ENCODE measurements at regions not wholly inside any gene's neighbourhood (a gene's known extent, or its start where the extent isn't known, plus 50 kb on each side); places are given as distances from the start of the nearest gene placed in this dataset.

- H3K4me3 ChIP-seq (ENCODE audit: low read depth, low read length): no peak overlapping the region
- no peak for DNase-seq (ENCODE audit: low read depth)
- TF ChIP-seq CTCF (conservative IDR thresholded peaks at IDR 0.05; ENCODE audit: low read depth, low read length): no peak
Observed at GRCh38 chr5:152144556-152144955, 219.9 kb upstream of the GLRA1 start.

DNA sequence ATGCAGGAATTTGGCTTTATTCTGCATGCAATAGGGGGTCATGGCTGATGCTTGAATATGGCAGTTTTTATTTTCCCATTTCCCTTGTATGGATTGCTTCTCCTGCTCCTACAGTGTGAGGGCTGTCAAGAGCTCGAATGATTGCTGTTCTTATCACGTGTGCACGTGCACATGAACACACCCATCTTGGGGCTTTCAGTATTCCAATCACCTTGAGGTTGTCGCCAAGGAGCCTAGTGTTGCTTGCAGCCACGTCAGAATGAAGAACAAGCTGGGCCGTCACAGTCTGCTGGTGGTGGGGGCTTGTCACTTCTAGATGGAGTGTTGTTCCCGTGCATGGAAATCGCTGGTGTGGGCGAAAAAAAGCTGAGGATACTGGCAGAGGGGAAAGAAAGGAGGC is 219.4 kb upstream of the GLRA1 start:
- no peak overlapping the region for H3K4me3 ChIP-seq (ENCODE audit: low read depth, low read length)
- DNase-seq (ENCODE audit: low read depth): no peak
- no peak for TF ChIP-seq CTCF (conservative IDR thresholded peaks at IDR 0.05; ENCODE audit: low read depth, low read length)

DNA sequence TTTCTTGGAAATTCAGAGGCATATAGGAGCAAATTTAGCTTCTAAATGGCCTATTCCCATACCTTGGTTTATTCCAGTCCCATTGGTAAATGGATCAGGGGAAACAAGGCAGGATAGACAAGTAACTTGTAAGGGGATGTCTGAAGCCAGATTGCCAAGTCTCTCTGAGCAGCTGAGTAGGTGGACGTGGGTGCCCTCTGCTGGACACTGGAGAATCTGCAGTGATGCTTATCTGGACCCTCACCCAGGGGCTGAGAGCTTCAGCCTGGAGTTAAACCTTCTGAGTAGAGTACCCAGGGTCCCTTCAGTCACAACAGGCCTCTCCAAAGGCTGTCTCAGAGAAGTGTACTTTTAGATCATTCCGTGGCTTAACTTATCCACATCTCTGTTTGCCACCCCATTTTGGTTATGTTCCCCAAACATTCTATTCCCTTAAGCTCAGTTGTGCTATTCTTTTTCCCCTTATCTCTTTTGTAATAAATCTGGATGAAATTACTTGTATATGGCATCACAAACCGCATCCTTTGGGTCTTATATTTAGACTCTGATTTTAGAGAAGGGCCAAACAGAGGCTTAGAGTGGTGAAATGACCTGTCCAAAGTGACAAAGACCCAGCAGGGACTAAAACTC is 218.3 kb upstream of the GLRA1 start:
- peak; percentile 0 for DNase-seq (ENCODE audit: low read depth)
- peak; percentile 97 for TF ChIP-seq CTCF (conservative IDR thresholded peaks at IDR 0.05; ENCODE audit: low read depth, low read length)
- no peak overlapping the region for H3K4me3 ChIP-seq (ENCODE audit: low read depth, low read length)

- TF ChIP-seq CTCF (conservative IDR thresholded peaks at IDR 0.05; ENCODE audit: low read depth, low read length): no peak
- no peak for DNase-seq (ENCODE audit: low read depth)
- H3K4me3 ChIP-seq (ENCODE audit: low read depth, low read length): no peak overlapping the region
Observed at GRCh38 chr5:152140347-152140746, 215.7 kb upstream of the GLRA1 start.

GRCh38 chr5:152137063-152137462 is 212.4 kb upstream of the GLRA1 start:
- no peak overlapping the region for H3K4me3 ChIP-seq (ENCODE audit: low read depth, low read length)
- no peak for TF ChIP-seq CTCF (conservative IDR thresholded peaks at IDR 0.05; ENCODE audit: low read depth, low read length)
- DNase-seq (ENCODE audit: low read depth): no peak

- no peak for TF ChIP-seq CTCF (conservative IDR thresholded peaks at IDR 0.05; ENCODE audit: low read depth, low read length)
- no peak for DNase-seq (ENCODE audit: low read depth)
- H3K4me3 ChIP-seq (ENCODE audit: low read depth, low read length): no peak overlapping the region
Observed at GRCh38 chr5:152136321-152136720, 211.7 kb upstream of the GLRA1 start.

- no peak for DNase-seq (ENCODE audit: low read depth)
Observed at GRCh38 chr5:152135827-152136226, 211.2 kb upstream of the GLRA1 start.

More at GRCh38 chr5:152135827-152136226, 211.2 kb upstream of the GLRA1 start:
- no peak overlapping the region for H3K4me3 ChIP-seq (ENCODE audit: low read depth, low read length)
- TF ChIP-seq CTCF (conservative IDR thresholded peaks at IDR 0.05; ENCODE audit: low read depth, low read length): no peak
